HG02798 (cell line): ENCODE measurements at regions not wholly inside any gene's neighbourhood (a gene's known extent, or its start where the extent isn't known, plus 50 kb on each side); places are given as distances from the start of the nearest gene placed in this dataset.

Experiments
- ATAC-seq: cut with Tn5 transposase; IDR thresholded peaks from one replicate; pipeline ENCODE4 v1.9.1; 2021; ENCODE audit warnings: mild to moderate bottlenecking; ENCODE audit not compliant: unreplicated experiment, poor library complexity

GRCh38 chr21:35940074-35940927, 120.0 kb downstream of the SETD4 start:
- no peak for ATAC-seq

GRCh38 chr21:35938446-35938845, 121.9 kb downstream of the SETD4 start:
- ATAC-seq, result no peak

GRCh38 chr21:35933466-35933865, 126.9 kb downstream of the SETD4 start:
- no peak for ATAC-seq

GRCh38 chr21:35932232-35932911, 128.0 kb downstream of the SETD4 start:
- peak; percentile 70 for ATAC-seq

GRCh38 chr21:35929901-35930300, 130.4 kb downstream of the SETD4 start:
- ATAC-seq, result no peak

- no peak for ATAC-seq
These were observed 133.1 kb downstream of the SETD4 start for GRCh38 chr21:35927262-35927661.

GRCh38 chr21:35926003-35926740, 134.2 kb downstream of the SETD4 start:
- ATAC-seq, result no peak

GRCh38 chr21:35925497-35925896, 134.8 kb downstream of the SETD4 start:
- no peak for ATAC-seq

GRCh38 chr21:35924714-35925301, 135.5 kb downstream of the SETD4 start:
- no peak for ATAC-seq

GRCh38 chr21:35923971-35924370, 136.4 kb downstream of the SETD4 start:
- no peak for ATAC-seq

GRCh38 chr21:35922618-35923017, 137.7 kb downstream of the SETD4 start:
- no peak for ATAC-seq

- ATAC-seq, result no peak
These were observed 138.9 kb downstream of the SETD4 start for GRCh38 chr21:35921471-35921870.

- no peak for ATAC-seq
These were observed 139.9 kb downstream of the SETD4 start for GRCh38 chr21:35920436-35920835.

- ATAC-seq, result no peak
These were observed 145.3 kb downstream of the SETD4 start for GRCh38 chr21:35915030-35915429.

GRCh38 chr21:35911412-35912191, 148.7 kb downstream of the SETD4 start:
- ATAC-seq, result no peak

GRCh38 chr21:35909456-35910223, 150.7 kb downstream of the SETD4 start:
- ATAC-seq, result no peak

GRCh38 chr21:35908311-35909078, 151.8 kb downstream of the SETD4 start:
- no peak for ATAC-seq

- ATAC-seq, result no peak
These were observed 153.7 kb downstream of the SETD4 start for GRCh38 chr21:35906586-35906985.
